ENCODE measurements at regions not wholly inside any gene's neighbourhood (a gene's known extent, or its start where the extent isn't known, plus 50 kb on each side); places are given as distances from the start of the nearest gene placed in this dataset.

- Histone ChIP-seq H3K4me3 (ENCODE audit: low read depth, low read length, poor library complexity, severe bottlenecking) (no peak overlapping the region), H3K9me3 (ENCODE audit: low read length) (no peaks in the 10 kb centered on the region), H3K36me3 (ENCODE audit: insufficient read depth, low read length) (no peaks in the 10 kb centered on the region), H3K4me1 (ENCODE audit: insufficient read depth, low read length, poor library complexity, severe bottlenecking) (no peaks in the 10 kb centered on the region), H4K20me1 (ENCODE audit: insufficient read depth, low read length) (no peaks in the 10 kb centered on the region), H3K9me2 (ENCODE audit: insufficient read depth, low read length) (no peaks in the 10 kb centered on the region), H2AFZ (ENCODE audit: low read length) (no peak overlapping the region), H3K27ac (ENCODE audit: low read depth, low read length, poor library complexity, severe bottlenecking) (no peak overlapping the region), H3K79me2 (ENCODE audit: insufficient read depth, low read depth, low read length) (no peaks in the 10 kb centered on the region), H3K4me2 (ENCODE audit: low read length) (no peak overlapping the region)
- BruUV-seq (replicated peaks), result no TSS peak
- POLR2A ChIA-PET, result no interaction called here
- no peak for TF ChIP-seq CTCF (conservative IDR thresholded peaks at IDR 0.05; ENCODE audit: low read length)
- no peak for TF ChIP-seq EZH2phosphoT487 (IDR thresholded peaks at IDR 0.05; ENCODE audit: borderline replicate concordance, low read depth, low read length)
- CTCF ChIA-PET (ENCODE audit: unreplicated experiment), result no interaction called here
- intact Hi-C loops (cut with micrococcal nuclease; ENCODE audit: unreplicated experiment), result no loop called here
- DNase-seq (ENCODE audit: low spot score), result no peak
Observed at GRCh38 chr18:34482204-34482603, 227.9 kb upstream of the DTNA start.

- POLR2A ChIA-PET, result no interaction called here
- Histone ChIP-seq H3K79me2 (ENCODE audit: insufficient read depth, low read depth, low read length) (no peaks in the 10 kb centered on the region), H3K4me3 (ENCODE audit: low read depth, low read length, poor library complexity, severe bottlenecking) (no peak overlapping the region), H3K4me1 (ENCODE audit: insufficient read depth, low read length, poor library complexity, severe bottlenecking) (no peaks in the 10 kb centered on the region), H2AFZ (ENCODE audit: low read length) (no peak overlapping the region), H3K36me3 (ENCODE audit: insufficient read depth, low read length) (no peaks in the 10 kb centered on the region), H3K9me3 (ENCODE audit: low read length) (no peaks in the 10 kb centered on the region), H3K9me2 (ENCODE audit: insufficient read depth, low read length) (no peaks in the 10 kb centered on the region), H4K20me1 (ENCODE audit: insufficient read depth, low read length) (no peaks in the 10 kb centered on the region), H3K27ac (ENCODE audit: low read depth, low read length, poor library complexity, severe bottlenecking) (no peak overlapping the region), H3K4me2 (ENCODE audit: low read length) (no peak overlapping the region)
- no peak for TF ChIP-seq EZH2phosphoT487 (IDR thresholded peaks at IDR 0.05; ENCODE audit: borderline replicate concordance, low read depth, low read length)
- no peak for TF ChIP-seq CTCF (conservative IDR thresholded peaks at IDR 0.05; ENCODE audit: low read length)
- CTCF ChIA-PET (ENCODE audit: unreplicated experiment), result no interaction called here
- DNase-seq (ENCODE audit: low spot score), result no peak
- intact Hi-C loops (cut with micrococcal nuclease; ENCODE audit: unreplicated experiment), result no loop called here
- BruUV-seq (replicated peaks), result no TSS peak
Observed at GRCh38 chr18:34483198-34483597, 226.9 kb upstream of the DTNA start.

- no peak for DNase-seq (ENCODE audit: low spot score)
- no peak for TF ChIP-seq EZH2phosphoT487 (IDR thresholded peaks at IDR 0.05; ENCODE audit: borderline replicate concordance, low read depth, low read length)
- no peak for TF ChIP-seq CTCF (conservative IDR thresholded peaks at IDR 0.05; ENCODE audit: low read length)
- CTCF ChIA-PET (ENCODE audit: unreplicated experiment), result no interaction called here
- H3K27ac ChIP-seq (ENCODE audit: low read depth, low read length, poor library complexity, severe bottlenecking), result no peak overlapping the region
- H2AFZ ChIP-seq (ENCODE audit: low read length), result no peak overlapping the region
- H3K4me3 ChIP-seq (ENCODE audit: low read depth, low read length, poor library complexity, severe bottlenecking), result no peak overlapping the region
- no peaks in the 10 kb centered on the region for H3K36me3 ChIP-seq (ENCODE audit: insufficient read depth, low read length)
- H3K9me2 ChIP-seq (ENCODE audit: insufficient read depth, low read length), result no peaks in the 10 kb centered on the region
- intact Hi-C loops (cut with micrococcal nuclease; ENCODE audit: unreplicated experiment), result no loop called here
- H4K20me1 ChIP-seq (ENCODE audit: insufficient read depth, low read length), result no peaks in the 10 kb centered on the region
- no peaks in the 10 kb centered on the region for H3K9me3 ChIP-seq (ENCODE audit: low read length)
- POLR2A ChIA-PET, result no interaction called here
- H3K4me2 ChIP-seq (ENCODE audit: low read length), result no peak overlapping the region
- BruUV-seq (replicated peaks), result no TSS peak
- no peaks in the 10 kb centered on the region for H3K4me1 ChIP-seq (ENCODE audit: insufficient read depth, low read length, poor library complexity, severe bottlenecking)
- H3K79me2 ChIP-seq (ENCODE audit: insufficient read depth, low read depth, low read length), result no peaks in the 10 kb centered on the region
Observed at GRCh38 chr18:34491719-34492118, 218.4 kb upstream of the DTNA start.
